OCI-LY7 (cell line): ENCODE measurements at regions not wholly inside any gene's neighbourhood (a gene's known extent, or its start where the extent isn't known, plus 50 kb on each side); places are given as distances from the start of the nearest gene placed in this dataset.

Source experiments
- BruUV-seq: library from RNA; stranded (reverse); fragments of 400-500 nt; replicated peaks from 2 replicates; lab custom pipeline; 2021; lab: Mats Ljungman, UMichigan
- CTCF ChIA-PET: fragments of 300-600 bp; sonication (Branson Sonifier 250); formaldehyde crosslinking; loops from one replicate; lab custom pipeline; 2022; ENCODE audit warnings: antibody characterized with exemption; ENCODE audit not compliant: unreplicated experiment; lab: Charles Lee
- POLR2A ChIA-PET: fragments of 300-600 bp; sonication (Branson Sonifier 250); formaldehyde crosslinking; loops from one replicate; lab custom pipeline; 2022; ENCODE audit warnings: antibody characterized with exemption; lab: Charles Lee
- DNase-seq: peaks from one replicate; pipeline ENCODE4 v3.0.0-alpha.2; 2015; ENCODE audit warnings: low spot score
- H2AFZ ChIP-seq: fragments of 200-600 bp; sonication (generic), shearing (Covaris generic); 2 replicates; pipeline ENCODE4 v1.6.1; 2014; ENCODE audit warnings: mild to moderate bottlenecking, antibody characterized with exemption, low read length, moderate library complexity
- H3K27ac ChIP-seq: fragments of 200-600 bp; sonication (generic); 2 replicates; pipeline ENCODE4 v1.5.1; 2014; ENCODE audit warnings: mixed run types, low read depth, mild to moderate bottlenecking, moderate library complexity, low read length, inconsistent platforms; ENCODE audit not compliant: poor library complexity, severe bottlenecking
- H3K36me3 ChIP-seq: fragments of 200-600 bp; sonication (generic); 2 replicates; pipeline ENCODE4 v1.6.1; 2014; ENCODE audit warnings: mild to moderate bottlenecking, antibody characterized with exemption, low read length, moderate library complexity, mixed read lengths; ENCODE audit not compliant: insufficient read depth
- H3K4me1 ChIP-seq: fragments of 200-600 bp; sonication (generic); 2 replicates; pipeline ENCODE4 v1.5.1; 2014; ENCODE audit warnings: mild to moderate bottlenecking, low read length; ENCODE audit not compliant: insufficient read depth, poor library complexity, severe bottlenecking
- H3K4me2 ChIP-seq: fragments of 200-600 bp; sonication (generic); 2 replicates; pipeline ENCODE4 v1.6.1; 2014; ENCODE audit warnings: mild to moderate bottlenecking, low read length
- H3K4me3 ChIP-seq: fragments of 200-600 bp; sonication (generic); 2 replicates; pipeline ENCODE4 v1.5.1; 2014; ENCODE audit warnings: mild to moderate bottlenecking, low read depth, low read length; ENCODE audit not compliant: poor library complexity, severe bottlenecking
- H3K79me2 ChIP-seq: fragments of 200-600 bp; sonication (generic); 2 replicates; pipeline ENCODE4 v1.6.1; 2016; ENCODE audit warnings: low read depth, mild to moderate bottlenecking, low read length, moderate library complexity, mixed read lengths; ENCODE audit not compliant: insufficient read depth
- H3K9me2 ChIP-seq: fragments of 200-600 bp; sonication (generic); 2 replicates; pipeline ENCODE4 v1.6.1; 2016; ENCODE audit warnings: mild to moderate bottlenecking, low read length, mixed read lengths; ENCODE audit not compliant: insufficient read depth
- H3K9me3 ChIP-seq: fragments of 200-600 bp; sonication (generic); 2 replicates; pipeline ENCODE4 v1.6.1; 2014; ENCODE audit warnings: mild to moderate bottlenecking, mixed run types, low read length, mixed read lengths
- H4K20me1 ChIP-seq: fragments of 200-600 bp; sonication (generic); 2 replicates; pipeline ENCODE4 v1.6.1; 2014; ENCODE audit warnings: mild to moderate bottlenecking, antibody characterized with exemption, low read length, moderate library complexity, mixed read lengths; ENCODE audit not compliant: insufficient read depth
- CTCF ChIP-seq: fragments of 200-600 bp; sonication (generic); conservative IDR thresholded peaks from 2 replicates; pipeline ENCODE4 v1.5.1; 2014; ENCODE audit warnings: mild to moderate bottlenecking, antibody characterized with exemption, low read length, moderate library complexity, mixed read lengths
- EZH2phosphoT487 ChIP-seq: fragments of 200-600 bp; sonication (generic); IDR thresholded peaks from 2 replicates; pipeline ENCODE4 v1.6.1; 2018; ENCODE audit warnings: low read depth, borderline replicate concordance, mild to moderate bottlenecking, mixed run types, antibody characterized with exemption, low read length, moderate library complexity, mixed read lengths
- intact Hi-C: fragments of 100-400 bp; cut with micrococcal nuclease; formaldehyde crosslinking; loops from one replicate; pipeline ENCODE4 v1.10.0; 2022; ENCODE audit not compliant: unreplicated experiment

- no peak overlapping the region for H3K4me2 ChIP-seq
- H3K27ac ChIP-seq, result no peak overlapping the region
- H4K20me1 ChIP-seq, result no peaks in the 10 kb centered on the region
- TF ChIP-seq CTCF (no peak), EZH2phosphoT487 (no peak)
- no peak overlapping the region for H2AFZ ChIP-seq
- H3K9me2 ChIP-seq, result no peaks in the 10 kb centered on the region
- ChIA-PET POLR2A (no interaction called here), CTCF (no interaction called here)
- no peaks in the 10 kb centered on the region for H3K9me3 ChIP-seq
- H3K4me3 ChIP-seq, result no peak overlapping the region
- BruUV-seq, result no TSS peak
- H3K4me1 ChIP-seq, result peaks cover 12% of the 10 kb centered on the region
- H3K79me2 ChIP-seq, result no peaks in the 10 kb centered on the region
- intact Hi-C loops, result loop anchor here (2.0 to 5.0 kb wide), 6 partner anchors 82 to 587 kb away; no protein-coding TSS in a partner anchor
- no peak for DNase-seq
- H3K36me3 ChIP-seq, result no peaks in the 10 kb centered on the region
Observed at GRCh38 chr7:101684983-101685330, 55.9 kb upstream of the MYL10 start.

- Histone ChIP-seq H3K4me3 (no peak overlapping the region), H3K4me2 (no peak overlapping the region), H4K20me1 (no peaks in the 10 kb centered on the region), H3K9me3 (no peaks in the 10 kb centered on the region), H3K9me2 (no peaks in the 10 kb centered on the region), H3K36me3 (no peaks in the 10 kb centered on the region), H3K4me1 (peaks cover 12% of the 10 kb centered on the region), H3K79me2 (no peaks in the 10 kb centered on the region), H3K27ac (no peak overlapping the region), H2AFZ (no peak overlapping the region)
- BruUV-seq, result no TSS peak
- no peak for DNase-seq
- intact Hi-C loops, result loop anchor here (5.0 kb wide), 5 partner anchors 144 to 586 kb away; no protein-coding TSS in a partner anchor
- ChIA-PET POLR2A (interaction anchor here (0.6 to 0.9 kb wide), 2 partner anchors 88 to 230 kb away, joined by 3 read pairs; no protein-coding TSS in a partner anchor), CTCF (interaction anchor here (0.6 kb wide), 1 partner anchor 59 kb away, joined by 3 read pairs; no protein-coding TSS in a partner anchor)
- TF ChIP-seq CTCF, result no peak
- TF ChIP-seq EZH2phosphoT487, result no peak
Observed at GRCh38 chr7:101686030-101686429, 56.9 kb upstream of the MYL10 start.

GRCh38 chr7:101687081-101687480 is 58.0 kb upstream of the MYL10 start:
- H3K4me1 ChIP-seq, result peaks cover 12% of the 10 kb centered on the region
- no peaks in the 10 kb centered on the region for H3K79me2 ChIP-seq
- H3K4me2 ChIP-seq, result no peak overlapping the region
- no peaks in the 10 kb centered on the region for H3K9me3 ChIP-seq
- no peaks in the 10 kb centered on the region for H3K36me3 ChIP-seq
- no peak for TF ChIP-seq EZH2phosphoT487
- no peak for TF ChIP-seq CTCF
- H3K9me2 ChIP-seq, result no peaks in the 10 kb centered on the region
- DNase-seq, result no peak
- ChIA-PET POLR2A (interaction anchor here (0.6 kb wide), 1 partner anchor 140 kb away, joined by 6 read pairs; no protein-coding TSS in a partner anchor), CTCF (no interaction called here)
- no peak overlapping the region for H3K4me3 ChIP-seq
- no peak overlapping the region for H2AFZ ChIP-seq
- H3K27ac ChIP-seq, result no peak overlapping the region
- no TSS peak for BruUV-seq
- no peaks in the 10 kb centered on the region for H4K20me1 ChIP-seq
- intact Hi-C loops, result loop anchor here (5.0 kb wide), 5 partner anchors 145 to 585 kb away; no protein-coding TSS in a partner anchor
